NCI-H524 (cell line): ENCODE measurements at regions not wholly inside any gene's neighbourhood (a gene's known extent, or its start where the extent isn't known, plus 50 kb on each side); places are given as distances from the start of the nearest gene placed in this dataset.

Source experiments
- DNase-seq, 2 experiments: peaks; one replicate each; lab custom pipeline; 2025; lab: John Stamatoyannopoulos, UW

DNA sequence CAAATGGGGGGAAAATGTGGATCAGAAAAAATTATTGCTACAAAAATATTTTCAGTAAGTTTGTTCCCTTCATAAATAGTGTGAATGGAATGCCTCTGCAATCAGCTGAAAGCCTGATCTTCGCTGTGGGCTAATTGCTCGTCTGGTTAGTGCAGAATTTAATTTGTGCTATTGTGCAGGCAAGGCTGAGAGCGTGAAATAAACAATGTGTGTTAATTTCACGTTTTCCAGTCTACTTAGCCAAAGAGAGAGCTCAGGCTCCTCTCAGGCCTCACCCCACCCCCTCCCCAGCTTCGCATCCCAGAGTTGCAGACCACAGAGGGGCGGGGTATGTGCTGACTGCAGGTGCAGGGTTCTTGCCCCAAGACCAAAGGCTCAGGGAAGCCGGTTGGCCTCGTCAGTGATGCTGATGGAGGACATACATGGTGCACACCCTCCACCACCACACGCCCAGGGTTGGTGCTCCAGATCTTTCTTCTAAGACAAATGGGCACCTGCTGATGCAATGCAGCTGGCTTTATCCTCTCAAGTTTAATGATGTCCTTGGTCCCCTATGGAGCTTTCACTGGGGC is 302.6 kb upstream of the SLC14A2 start:
- DNase-seq: no peak

DNA sequence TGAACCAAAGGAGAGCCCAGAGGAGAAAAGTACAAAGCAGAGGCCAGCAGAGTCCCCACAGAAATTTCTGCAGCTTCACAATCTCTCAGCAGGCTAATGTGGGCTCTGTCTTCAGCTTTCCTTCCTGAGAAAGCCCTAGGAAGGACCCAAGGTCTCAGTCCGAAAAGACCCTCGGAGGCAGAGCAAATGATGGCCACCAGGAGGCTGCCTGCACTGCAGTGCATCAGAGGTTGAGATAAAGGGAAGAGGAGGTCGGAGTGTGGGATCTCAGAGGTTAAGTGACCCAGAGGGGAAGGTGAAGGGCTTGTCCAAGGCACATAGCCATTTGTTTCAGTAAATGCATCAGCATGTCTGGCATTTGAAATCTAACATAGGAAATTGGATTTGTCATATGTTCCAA is 299.1 kb upstream of the SLC14A2 start:
- no peak for DNase-seq

GRCh38 chr18:45317948-45318640 is 297.2 kb upstream of the SLC14A2 start:
- DNase-seq: no peak

DNA sequence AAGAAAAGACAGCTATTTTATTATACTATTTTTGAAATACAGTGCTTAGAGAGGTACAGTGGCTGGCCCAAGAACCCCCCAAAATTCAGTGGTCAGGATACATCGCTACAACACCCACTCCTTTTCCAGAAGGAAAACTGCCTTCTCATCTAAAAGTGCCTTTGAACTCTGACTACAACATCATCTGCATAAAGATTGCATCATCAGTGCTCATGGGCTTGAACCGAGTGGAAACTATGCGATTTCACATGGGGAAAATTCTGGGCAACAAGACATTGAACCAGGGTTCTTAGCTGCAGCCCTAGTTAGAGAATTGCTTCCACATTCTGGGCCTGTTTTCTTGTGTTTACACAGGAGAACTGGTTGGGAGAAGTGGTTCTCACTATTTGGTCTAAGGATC is 294.6 kb upstream of the SLC14A2 start:
- no peak for DNase-seq

DNA sequence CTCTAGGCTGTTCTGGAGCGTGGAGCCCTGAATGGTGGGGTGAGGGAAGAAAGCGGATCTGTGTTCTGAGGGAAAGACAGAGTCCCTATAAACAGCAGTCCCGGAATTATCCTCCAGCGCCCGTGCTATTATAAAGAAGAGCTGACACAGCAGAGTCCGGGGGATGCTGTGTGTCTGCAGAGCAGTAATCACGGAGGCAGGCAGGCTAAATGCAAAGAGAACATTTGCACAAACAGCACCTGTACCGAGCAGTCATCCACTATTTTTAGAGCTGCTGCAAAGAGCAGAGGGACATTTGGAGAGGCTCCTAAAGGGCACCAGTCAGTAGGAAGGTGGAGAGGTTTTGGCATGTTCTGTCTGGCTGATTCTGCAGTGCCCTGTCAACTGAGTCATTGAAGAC is 293.8 kb upstream of the SLC14A2 start:
- DNase-seq: no peak

DNA sequence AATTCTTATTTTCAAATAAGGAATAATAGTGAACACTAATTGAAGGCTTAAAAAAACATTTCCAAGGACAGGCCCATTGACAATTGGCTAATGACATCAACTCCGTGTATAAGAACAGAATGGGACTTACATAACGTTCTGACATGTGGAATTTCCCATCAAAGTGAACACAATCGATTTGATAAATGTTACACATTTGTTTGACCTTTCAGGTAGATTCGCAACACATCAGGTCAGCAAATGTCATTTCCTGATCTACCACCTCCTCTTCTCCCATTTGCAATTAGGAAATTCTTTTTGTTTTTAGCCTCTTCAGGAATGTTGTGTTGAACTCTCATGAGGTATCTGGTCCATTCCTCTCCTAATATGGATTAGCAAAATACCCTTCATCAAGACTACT is 292.9 kb upstream of the SLC14A2 start:
- DNase-seq: no peak

DNA sequence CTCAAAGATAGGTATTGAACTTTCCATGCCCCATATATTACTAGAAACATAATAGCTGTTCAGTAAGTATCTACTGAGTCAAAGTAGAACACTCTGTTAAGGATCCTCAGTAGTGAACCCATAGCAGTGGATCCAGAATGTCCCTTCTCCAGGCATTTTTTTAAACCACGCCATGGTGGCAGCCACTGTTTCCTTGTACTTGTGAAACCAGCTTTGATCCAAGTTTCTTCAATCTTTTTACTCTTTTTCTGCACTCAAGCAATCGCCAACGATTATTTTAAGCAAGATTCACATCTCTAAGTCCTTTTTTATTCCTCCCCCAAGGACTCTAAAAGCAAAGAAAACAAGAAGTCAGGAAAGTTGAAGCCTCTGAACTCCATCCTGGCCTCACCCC is 291.2 kb upstream of the SLC14A2 start:
- DNase-seq: no peak

DNA sequence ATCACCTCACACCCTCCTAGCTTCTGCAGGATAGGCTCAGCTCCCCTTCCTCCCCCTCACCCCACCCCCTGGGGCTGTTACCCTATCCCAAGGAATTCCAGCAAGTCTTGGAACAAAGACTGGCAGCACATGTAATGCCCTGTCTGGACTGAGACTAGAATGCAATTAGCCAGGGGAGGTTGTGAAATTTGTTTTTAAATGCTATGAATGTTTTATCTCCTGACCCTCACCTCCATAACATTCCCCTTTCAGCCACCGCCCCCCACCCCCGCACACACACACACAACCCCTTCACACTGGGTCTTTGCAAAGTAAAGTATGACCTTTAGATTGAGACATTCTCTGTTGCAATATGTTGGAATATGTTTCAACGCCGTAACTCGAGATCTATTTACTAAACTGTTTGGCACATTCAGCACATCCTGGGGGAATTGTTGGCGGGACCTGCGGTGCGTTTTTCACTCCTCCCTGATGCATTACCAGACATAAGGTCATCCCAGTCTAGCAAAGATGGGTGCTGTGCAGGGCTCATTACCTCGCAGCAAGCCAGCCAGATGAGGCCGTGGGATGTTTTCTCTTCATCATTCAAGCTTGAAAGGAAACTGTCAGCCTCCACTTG is 290.7 kb upstream of the SLC14A2 start:
- no peak for DNase-seq

DNA sequence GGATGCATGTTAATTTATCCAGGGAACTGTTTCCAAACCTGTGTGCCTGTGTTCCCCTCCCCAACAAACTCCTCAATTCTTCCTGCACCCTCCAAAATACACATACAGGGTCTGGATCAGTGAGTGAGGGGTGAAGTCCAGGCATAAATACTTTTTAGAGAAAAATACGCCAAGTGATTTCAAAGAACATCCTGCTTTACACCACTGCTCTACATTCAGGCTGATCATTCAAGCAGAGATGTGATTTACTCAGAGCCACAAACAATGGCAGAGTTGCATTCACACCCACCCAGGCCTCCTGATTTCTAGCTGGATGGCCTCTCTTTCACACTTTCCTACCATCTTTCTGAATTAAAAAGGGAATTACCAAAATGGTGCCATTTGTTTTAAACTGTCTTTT is 289.5 kb upstream of the SLC14A2 start:
- DNase-seq: no peak

GRCh38 chr18:45326505-45326904 is 288.8 kb upstream of the SLC14A2 start:
- DNase-seq: no peak

DNA sequence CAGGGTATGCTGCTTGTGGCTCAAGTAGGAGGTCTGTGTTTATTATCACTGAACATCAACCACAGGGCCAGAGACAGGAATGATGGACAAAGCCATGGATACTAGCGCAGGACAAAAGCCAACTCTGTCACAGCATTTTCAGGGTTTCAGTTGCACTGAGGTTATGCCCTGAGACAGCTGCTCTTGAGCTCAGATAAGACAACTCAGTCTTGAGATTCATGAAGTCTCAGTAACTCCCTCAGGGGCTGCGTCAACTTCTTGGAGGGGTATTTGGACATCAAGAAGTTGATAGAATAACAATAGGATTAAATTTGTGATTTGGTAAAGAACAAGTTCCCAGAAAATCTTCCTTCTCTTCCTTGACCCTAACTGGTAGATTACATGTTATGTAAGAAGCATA is 287.0 kb upstream of the SLC14A2 start:
- DNase-seq: no peak

DNA sequence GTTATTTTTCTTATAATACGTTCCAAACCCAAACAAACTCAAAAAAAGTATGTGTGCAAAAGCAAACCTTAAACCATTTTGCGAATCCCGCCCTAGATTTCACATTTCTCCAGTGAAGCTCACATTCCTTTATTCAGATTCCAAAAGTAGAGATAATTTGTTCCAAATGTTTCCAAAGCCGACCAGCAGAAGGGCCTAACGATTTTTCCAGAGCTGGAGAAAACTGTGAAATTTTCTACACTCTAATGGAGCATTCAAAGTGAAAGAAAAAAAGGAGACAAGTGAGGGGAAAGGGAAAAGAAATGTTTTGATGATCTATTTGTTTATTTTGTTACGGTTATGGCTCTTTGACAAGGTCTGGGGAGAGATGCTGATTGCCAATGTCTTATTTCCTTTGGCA is 286.5 kb upstream of the SLC14A2 start:
- DNase-seq: no peak

- no peak for DNase-seq
Observed at GRCh38 chr18:45329316-45329715, 286.0 kb upstream of the SLC14A2 start.

GRCh38 chr18:45330170-45330594 is 285.1 kb upstream of the SLC14A2 start:
- no peak for DNase-seq

DNA sequence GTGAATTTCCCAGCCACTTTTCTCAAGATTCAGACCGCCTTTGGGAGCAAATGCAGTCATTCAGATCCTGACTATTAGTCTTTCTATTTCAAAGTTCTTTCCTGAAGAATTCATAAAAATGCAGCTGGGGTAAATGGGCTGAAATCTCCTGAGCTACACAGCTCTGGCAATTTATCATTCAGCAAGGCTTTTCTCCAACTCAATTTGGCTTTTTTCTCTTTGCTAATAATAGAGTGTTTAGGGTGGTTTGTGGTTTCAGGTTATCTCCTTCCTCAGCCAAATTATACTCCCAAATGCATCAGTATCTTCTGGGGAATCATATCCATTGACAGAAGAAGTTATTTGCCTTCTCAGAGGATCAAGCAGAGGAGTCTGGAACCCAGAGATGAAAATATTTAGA is 282.4 kb upstream of the SLC14A2 start:
- DNase-seq: no peak

GRCh38 chr18:45334191-45334590 is 281.1 kb upstream of the SLC14A2 start:
- DNase-seq: no peak

DNA sequence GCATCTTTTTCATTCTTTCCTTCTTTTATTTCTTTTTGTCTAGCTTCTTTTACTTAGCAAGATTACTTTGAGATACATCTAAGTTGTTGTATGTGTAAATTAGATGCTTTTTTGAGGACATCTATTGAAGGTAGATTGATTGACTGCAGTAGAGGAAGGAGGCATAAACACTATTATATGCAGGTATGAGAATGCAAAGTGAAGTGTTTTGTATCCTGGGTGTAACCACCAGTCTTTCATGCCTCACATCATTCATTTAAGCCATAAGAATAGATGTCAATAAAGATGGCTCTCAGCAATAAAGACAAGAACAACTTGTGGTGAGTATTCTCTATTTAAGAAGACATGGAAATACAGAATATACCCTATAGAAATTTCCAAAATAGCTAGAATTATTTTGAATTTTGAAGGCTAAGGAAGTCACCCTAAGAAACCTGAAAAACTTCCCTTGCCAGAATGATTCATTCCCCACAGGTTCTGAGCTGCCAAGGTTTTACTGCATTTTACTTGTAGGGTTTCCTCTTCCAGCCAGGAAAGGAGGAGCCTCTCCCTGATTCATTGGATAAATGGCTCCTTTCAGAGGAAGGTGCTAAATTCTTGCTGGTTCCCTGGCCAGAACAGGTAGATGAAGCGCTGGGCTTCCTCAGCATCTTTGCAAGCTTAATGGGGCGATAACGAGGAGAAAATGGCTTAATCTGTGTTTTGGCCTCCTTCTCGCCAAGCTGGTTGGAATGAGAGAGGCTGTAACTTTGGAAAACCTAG is 279.8 kb upstream of the SLC14A2 start:
- DNase-seq: no peak

- DNase-seq: no peak
Observed at GRCh38 chr18:45336448-45336847, 278.8 kb upstream of the SLC14A2 start.

- no peak for DNase-seq
Observed at GRCh38 chr18:45337477-45337876, 277.8 kb upstream of the SLC14A2 start.

DNA sequence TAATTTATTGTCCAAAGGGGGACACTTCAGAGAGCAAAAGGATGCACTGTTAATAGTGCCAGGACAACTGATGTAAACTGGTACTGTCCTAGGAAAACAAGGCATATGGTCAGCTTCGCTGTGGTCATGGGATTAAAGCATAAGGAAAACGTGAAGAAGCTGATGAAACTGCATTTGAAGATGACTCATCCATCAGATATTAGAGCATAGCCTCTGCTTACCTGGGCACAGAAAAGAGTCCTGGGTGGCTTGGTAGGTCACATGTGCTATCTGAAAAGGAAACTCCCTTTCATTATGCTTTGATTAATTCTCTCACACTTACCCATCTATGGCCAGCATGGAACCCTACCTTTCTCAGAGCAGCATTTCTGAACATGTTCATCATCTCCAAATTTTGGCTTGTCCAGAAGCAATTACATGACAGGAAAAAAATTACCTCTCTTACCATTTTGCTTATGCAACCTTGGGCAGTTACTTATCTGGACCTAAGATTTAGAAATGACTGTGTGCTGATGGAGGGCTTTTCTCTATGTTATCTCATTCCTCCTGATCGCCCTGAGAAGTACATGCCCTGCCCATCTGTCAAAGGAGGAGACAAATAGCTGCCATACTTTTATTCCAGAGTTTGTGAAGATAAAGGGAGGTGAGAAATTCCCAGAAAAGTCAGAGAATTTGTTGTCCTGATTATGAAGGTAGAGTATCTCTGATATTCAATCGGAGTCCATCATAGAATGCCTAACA is 275.3 kb upstream of the SLC14A2 start:
- no peak for DNase-seq

- DNase-seq: no peak
Observed at GRCh38 chr18:45340884-45341283, 274.4 kb upstream of the SLC14A2 start.

DNA sequence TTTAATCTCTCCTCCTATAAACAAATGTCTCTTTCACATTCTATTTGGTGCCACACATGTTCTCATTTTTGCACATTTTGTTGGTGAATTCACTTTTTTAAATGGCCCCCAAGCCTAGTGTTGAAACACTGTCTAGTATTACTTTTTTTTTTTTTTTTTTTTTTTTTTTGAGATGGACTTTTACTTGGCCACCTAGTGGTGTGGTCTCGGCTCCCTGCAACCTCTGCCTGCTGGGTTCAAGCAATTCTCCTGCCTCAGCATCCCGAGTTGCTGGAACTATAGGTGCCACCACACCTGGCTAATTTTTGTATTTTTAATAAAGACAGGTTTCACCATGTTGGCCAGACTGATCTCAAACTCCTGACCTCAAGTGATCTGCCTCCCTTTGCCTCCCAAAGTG is 273.8 kb upstream of the SLC14A2 start:
- no peak for DNase-seq
